H1 (cell line): ENCODE measurements at regions not wholly inside any gene's neighbourhood (a gene's known extent, or its start where the extent isn't known, plus 50 kb on each side); places are given as distances from the start of the nearest gene placed in this dataset.
A peak's percentile ranks its signal among the peaks of the same experiment; 100 is the strongest.

Experiments
- CTCF ChIA-PET: fragments of 300-600 bp; sonication (Branson Sonifier 250); formaldehyde crosslinking; loops from one replicate; lab custom pipeline; 2021; ENCODE audit not compliant: partially characterized antibody; lab: Charles Lee
- POLR2A ChIA-PET: fragments of 300-600 bp; sonication (Branson Sonifier 250); formaldehyde crosslinking; loops from one replicate; lab custom pipeline; 2021; ENCODE audit warnings: inconsistent platforms; ENCODE audit not compliant: partially characterized antibody; lab: Charles Lee
- DNase-seq, 2 experiments: peaks; one replicate each; pipeline versions ENCODE4 v3.0.0 to v3.0.0-alpha.2; 2010 to 2022; ENCODE audit warnings: low spot score in 2 of 2, low read depth in 1 of 2, mixed read lengths in 1 of 2
- FAIRE-seq: peaks from 2 replicates; lab custom pipeline; 2011; peaks lifted over from hg19 to GRCh38; lab: Jason Lieb, UNC
- H2AFZ ChIP-seq: 2 replicates; pipeline ENCODE4 v1.8.1; 2012; ENCODE audit warnings: low read length, inconsistent platforms
- H2AK5ac ChIP-seq: 2 replicates; pipeline ENCODE4 v1.6.1; 2013; ENCODE audit warnings: low read depth, low read length
- H2BK120ac ChIP-seq: replicated peaks from 2 replicates; pipeline ENCODE3; 2013; ENCODE audit warnings: low read depth, low read length, inconsistent platforms
- H2BK12ac ChIP-seq: 2 replicates; pipeline ENCODE4 v1.6.1; 2013; ENCODE audit warnings: low read depth, low read length
- H2BK15ac ChIP-seq: 2 replicates; pipeline ENCODE4 v1.6.1; 2013; ENCODE audit warnings: low read length
- H2BK20ac ChIP-seq: 2 replicates; pipeline ENCODE4 v1.6.1; 2013; ENCODE audit warnings: low read length
- H2BK5ac ChIP-seq: 2 replicates; pipeline ENCODE4 v1.6.1; 2013; ENCODE audit warnings: low read depth, low read length
- H3K14ac ChIP-seq: 2 replicates; pipeline ENCODE4 v1.6.1; 2013; ENCODE audit warnings: inconsistent platforms; ENCODE audit not compliant: insufficient read length
- H3K18ac ChIP-seq: 2 replicates; pipeline ENCODE4 v1.6.1; 2013; ENCODE audit warnings: low read length; ENCODE audit errors: extremely low read depth
- H3K23ac ChIP-seq: 2 replicates; pipeline ENCODE4 v1.6.1; 2013; ENCODE audit warnings: inconsistent platforms; ENCODE audit not compliant: insufficient read length
- H3K23me2 ChIP-seq: 2 replicates; pipeline ENCODE4 v1.6.1; 2013; ENCODE audit warnings: low read depth, low read length
- H3K27ac ChIP-seq: 2 replicates; pipeline ENCODE4 v1.6.1; 2011; ENCODE audit warnings: low read depth, low read length, inconsistent platforms
- H3K27me3 ChIP-seq, 4 experiments: replicated peaks in 1 of 4; 1 replicate in 1 of 4; 2 replicates in 3 of 4; pipeline versions ENCODE4 v1.6.1 to v1.8.1; 2011 to 2013; ENCODE audit warnings: low read length in 3 of 4, mild to moderate bottlenecking in 3 of 4, inconsistent platforms in 2 of 4, mixed read lengths in 2 of 4, moderate library complexity in 1 of 4; ENCODE audit not compliant: control insufficient read depth in 3 of 4, insufficient read depth in 3 of 4; ENCODE audit errors: extremely low read depth in 1 of 4
- H3K36me3 ChIP-seq, 4 experiments: 2 replicates each; pipeline versions ENCODE4 v1.6.1 to v1.8.1; 2011 to 2013; ENCODE audit warnings: mild to moderate bottlenecking in 4 of 4, low read length in 3 of 4, moderate library complexity in 2 of 4, control low read depth in 1 of 4, inconsistent platforms in 1 of 4; ENCODE audit not compliant: insufficient read depth in 4 of 4, control insufficient read depth in 2 of 4
- H3K4ac ChIP-seq: replicated peaks from 2 replicates; pipeline ENCODE3; 2013; ENCODE audit warnings: low read length, low read depth, mixed read lengths, inconsistent platforms; ENCODE audit not compliant: insufficient read length
- H3K4me1 ChIP-seq, 4 experiments: replicated peaks in 1 of 4; 1 replicate in 1 of 4; 2 replicates in 3 of 4; pipeline versions ENCODE4 v1.6.1 to v1.8.1; 2011 to 2013; ENCODE audit warnings: low read length in 3 of 4, inconsistent platforms in 2 of 4, mixed read lengths in 1 of 4; ENCODE audit not compliant: insufficient read depth in 4 of 4, control insufficient read depth in 3 of 4
- H3K4me2 ChIP-seq, 2 experiments: 2 replicates each; pipeline versions ENCODE4 v1.6.1 to v1.8.1; 2011 to 2013; ENCODE audit warnings: low read depth in 2 of 2, low read length in 2 of 2, control low read depth in 1 of 2, inconsistent platforms in 1 of 2, mild to moderate bottlenecking in 1 of 2; ENCODE audit not compliant: insufficient read depth in 1 of 2
- H3K4me3 ChIP-seq, 4 experiments: fragments of 200-600, 300-600 bp in 1 of 4; sonication (generic), shearing (Covaris generic), sonication (Bioruptor Twin) in 1 of 4; 2 replicates each; pipeline versions ENCODE4 v1.5.1 to v1.8.1; 2011 to 2016; ENCODE audit warnings: low read length in 4 of 4, low read depth in 3 of 4, control low read depth in 2 of 4, inconsistent platforms in 2 of 4, mild to moderate bottlenecking in 2 of 4, mixed read lengths in 1 of 4, moderate library complexity in 1 of 4; ENCODE audit not compliant: insufficient read depth in 2 of 4; ENCODE audit errors: extremely low read depth in 1 of 4
- H3K56ac ChIP-seq: replicated peaks from 2 replicates; pipeline ENCODE3; 2013; ENCODE audit warnings: low read depth, mild to moderate bottlenecking, mixed read lengths, low read length, inconsistent platforms; ENCODE audit not compliant: insufficient read length
- H3K79me1 ChIP-seq: 2 replicates; pipeline ENCODE4 v1.6.1; 2013; ENCODE audit warnings: low read depth, low read length, control low read depth
- H3K79me2 ChIP-seq, 2 experiments: 2 replicates each; pipeline versions ENCODE4 v1.6.1 to v1.8.1; 2012 to 2013; ENCODE audit warnings: low read length in 2 of 2, mild to moderate bottlenecking in 2 of 2, inconsistent platforms in 1 of 2; ENCODE audit not compliant: insufficient read depth in 2 of 2, control insufficient read depth in 1 of 2
- H3K9ac ChIP-seq, 4 experiments: replicated peaks in 1 of 4; 1 replicate in 1 of 4; 2 replicates in 3 of 4; pipeline versions ENCODE4 v1.6.1 to v1.8.1; 2011 to 2013; ENCODE audit warnings: low read depth in 3 of 4, low read length in 3 of 4, control low read depth in 2 of 4, mild to moderate bottlenecking in 2 of 4, moderate library complexity in 2 of 4, inconsistent platforms in 1 of 4; ENCODE audit errors: extremely low read depth in 1 of 4
- H3K9me3 ChIP-seq, 2 experiments: 2 replicates each; pipeline versions ENCODE4 v1.6.1 to v1.8.1; 2012 to 2013; ENCODE audit warnings: mild to moderate bottlenecking in 2 of 2, moderate library complexity in 2 of 2, control low read depth in 1 of 2, inconsistent platforms in 1 of 2, low read depth in 1 of 2, low read length in 1 of 2, mixed read lengths in 1 of 2; ENCODE audit not compliant: insufficient read depth in 2 of 2
- H4K20me1 ChIP-seq, 2 experiments: replicated peaks in 1 of 2; 2 replicates each; pipeline versions ENCODE3 to v1.8.1; 2011 to 2013; ENCODE audit warnings: inconsistent platforms in 2 of 2, low read length in 2 of 2, mild to moderate bottlenecking in 1 of 2; ENCODE audit not compliant: insufficient read depth in 2 of 2, control insufficient read depth in 1 of 2
- H4K5ac ChIP-seq: 2 replicates; pipeline ENCODE4 v1.6.1; 2013; ENCODE audit warnings: low read length, low read depth, mixed read lengths, inconsistent platforms; ENCODE audit not compliant: insufficient read length
- H4K8ac ChIP-seq: 2 replicates; pipeline ENCODE4 v1.8.0; 2013; ENCODE audit warnings: mild to moderate bottlenecking, moderate library complexity, low read length, inconsistent platforms; ENCODE audit not compliant: insufficient read depth; ENCODE audit errors: extremely low read depth
- H4K91ac ChIP-seq: replicated peaks from 2 replicates; pipeline ENCODE3; 2013; ENCODE audit warnings: low read length, mixed read lengths, inconsistent platforms; ENCODE audit not compliant: insufficient read length
- GABPA ChIP-seq: IDR thresholded peaks from 2 replicates; pipeline ENCODE4 v1.6.1; 2011; ENCODE audit warnings: mild to moderate bottlenecking, low read length, moderate library complexity, borderline replicate concordance; ENCODE audit not compliant: insufficient read depth
- MAFK ChIP-seq: IDR thresholded peaks from 2 replicates; pipeline ENCODE4 v1.6.1; 2012; ENCODE audit warnings: low read depth, mild to moderate bottlenecking, improper control_type of control experiment, low read length
- WGBS, 2 experiments: shearing (Covaris generic) in 1 of 2; methylation state at CpG; one replicate each; pipeline versions ENCODE4 v1.1.6 to v1.1.7; 2013 to 2015; ENCODE audit warnings: low lambda C conversion rate in 2 of 2, mixed read lengths in 2 of 2, inconsistent platforms in 1 of 2, low coverage in 1 of 2, missing lambda C conversion rate in 1 of 2; ENCODE audit not compliant: insufficient replicate concordance in 2 of 2, insufficient coverage in 1 of 2, insufficient read length in 1 of 2; ENCODE audit errors: extremely low coverage in 1 of 2, missing lambda C conversion rate in 1 of 2; 5-methylcytosine and 5-hydroxymethylcytosine counted together

DNA sequence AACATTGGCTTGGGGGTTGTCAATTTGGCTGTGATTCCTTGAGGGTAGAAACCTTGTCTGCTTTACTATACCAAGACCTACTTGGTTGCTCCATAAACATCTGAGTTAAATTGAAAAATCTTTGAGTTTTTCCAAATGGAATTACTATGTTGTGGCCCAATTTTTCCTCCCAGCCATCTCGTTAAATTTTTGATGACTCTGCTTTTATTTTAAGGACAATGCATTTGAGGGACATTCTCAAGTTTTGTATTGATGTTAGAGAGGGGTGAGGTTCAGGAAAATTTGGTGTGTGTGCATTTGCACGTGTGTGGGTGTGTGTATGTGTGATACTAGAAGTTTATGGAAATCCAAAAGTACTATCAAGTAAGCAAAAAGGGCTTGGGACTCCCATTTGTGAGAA lies 491.4 kb upstream of the KLF4 start:
- Histone ChIP-seq H3K23ac (no peak overlapping the region), H4K8ac (no peak overlapping the region), H2BK12ac (no peak overlapping the region), H3K27ac (no peak overlapping the region), H3K79me2 (no peaks in the 10 kb centered on the region), H3K18ac (no peak overlapping the region), H3K79me1 (no peaks in the 10 kb centered on the region), H2AK5ac (no peak overlapping the region), H4K91ac (no peak overlapping the region), H2BK120ac (no peak overlapping the region), H3K14ac (no peak overlapping the region), H3K56ac (no peak overlapping the region), H3K4ac (no peak overlapping the region), H4K5ac (no peak overlapping the region), H2BK20ac (no peak overlapping the region), H3K9ac (no peak overlapping the region), H3K23me2 (no peaks in the 10 kb centered on the region), H3K27me3 (no peaks in the 10 kb centered on the region), H3K36me3 (no peaks in the 10 kb centered on the region), H2BK15ac (no peak overlapping the region), H3K4me2 (no peak overlapping the region), H3K4me1 (peaks cover 0 to 3% (median 1%) of the 10 kb centered on the region in 4 experiments; a peak in 2 of 7 replicates), H3K4me3 (no peak overlapping the region), H2AFZ (no peak overlapping the region), H2BK5ac (no peak overlapping the region), H4K20me1 (no peaks in the 10 kb centered on the region), H3K9me3 (no peaks in the 10 kb centered on the region)
- TF ChIP-seq GABPA: no peak
- peak; percentile 14; the same call in 1 of the 2 replicates for TF ChIP-seq MAFK
- FAIRE-seq (no peak), DNase-seq (no peak)
- ChIA-PET CTCF (no interaction called here), POLR2A (no interaction called here)
- WGBS, 2 experiments: 88% methylated on average over 2 of the region's 2 CpGs; no CpG with 5 or more reads in 1 of the 2 experiments
